ENCODE measurements at regions not wholly inside any gene's neighbourhood (a gene's known extent, or its start where the extent isn't known, plus 50 kb on each side); places are given as distances from the start of the nearest gene placed in this dataset.

DNA sequence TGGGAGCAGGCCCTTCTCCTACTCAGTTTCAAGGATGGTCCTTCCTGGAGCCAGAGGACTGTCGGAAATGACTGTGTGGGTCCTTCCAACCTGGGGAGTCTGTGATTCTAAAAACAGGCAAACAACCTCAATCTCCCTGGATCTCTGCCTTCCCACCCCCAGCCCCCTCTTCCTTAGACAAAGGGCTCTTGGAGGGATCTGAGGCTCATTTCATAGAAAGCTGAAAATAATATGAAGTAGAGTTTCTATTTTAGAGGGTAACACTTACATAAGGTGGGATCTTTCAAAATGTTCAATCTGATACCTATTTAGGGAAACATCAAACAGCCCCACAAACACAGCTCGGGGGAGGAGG lies 69.4 kb downstream of the RHOB start:
- no peak for TF ChIP-seq POLR2A (IDR thresholded peaks at IDR 0.05; ENCODE audit: low read depth, low read length)
- TF ChIP-seq TAF1 (IDR thresholded peaks at IDR 0.05; ENCODE audit: borderline replicate concordance, low read depth, low read length): no peak

All from GM12892 (cell line).